ENCODE measurements at regions not wholly inside any gene's neighbourhood (a gene's known extent, or its start where the extent isn't known, plus 50 kb on each side); places are given as distances from the start of the nearest gene placed in this dataset.

GRCh38 chr6:16850681-16851026 lies 89.4 kb upstream of the ATXN1 start:
- DNase-seq: no peak

- no peak for DNase-seq
Measured at GRCh38 chr6:16849988-16850680, 88.9 kb upstream of the ATXN1 start.

- no peak for DNase-seq
Measured at GRCh38 chr6:16849280-16849987, 88.2 kb upstream of the ATXN1 start.

- no peak for DNase-seq
Measured at GRCh38 chr6:16846399-16846778, 85.1 kb upstream of the ATXN1 start.

GRCh38 chr6:16844183-16844582 lies 82.9 kb upstream of the ATXN1 start:
- no peak for DNase-seq

- DNase-seq: no peak
Measured at GRCh38 chr6:16842676-16843075, 81.4 kb upstream of the ATXN1 start.

GRCh38 chr6:16841241-16841640 lies 80.0 kb upstream of the ATXN1 start:
- DNase-seq: no peak

- no peak for DNase-seq
Measured at GRCh38 chr6:16840725-16841124, 79.5 kb upstream of the ATXN1 start.

GRCh38 chr6:16840291-16840690 lies 79.0 kb upstream of the ATXN1 start:
- no peak for DNase-seq

GRCh38 chr6:16839631-16840179 lies 78.4 kb upstream of the ATXN1 start:
- DNase-seq: no peak

GRCh38 chr6:16837217-16837972 lies 76.1 kb upstream of the ATXN1 start:
- DNase-seq: no peak

GRCh38 chr6:16836144-16836981 lies 75.1 kb upstream of the ATXN1 start:
- DNase-seq: no peak

- no peak for DNase-seq
Measured at GRCh38 chr6:16834242-16834641, 73.0 kb upstream of the ATXN1 start.

- no peak for DNase-seq
Measured at GRCh38 chr6:16832721-16833120, 71.5 kb upstream of the ATXN1 start.

GRCh38 chr6:16832043-16832567 lies 70.8 kb upstream of the ATXN1 start:
- DNase-seq: no peak

- no peak for DNase-seq
Measured at GRCh38 chr6:16831136-16831535, 69.9 kb upstream of the ATXN1 start.

- DNase-seq: no peak
Measured at GRCh38 chr6:16828058-16828457, 66.8 kb upstream of the ATXN1 start.

- no peak for DNase-seq
Measured at GRCh38 chr6:16827627-16828026, 66.4 kb upstream of the ATXN1 start.

- no peak for DNase-seq
Measured at GRCh38 chr6:16825784-16826183, 64.5 kb upstream of the ATXN1 start.

- no peak for DNase-seq
Measured at GRCh38 chr6:16824845-16825685, 63.8 kb upstream of the ATXN1 start.

GRCh38 chr6:16823718-16824352 lies 62.6 kb upstream of the ATXN1 start:
- DNase-seq: no peak

Data from occipital lobe (tissue), 1 donor.